Testis (tissue), 2 donors: ENCODE measurements at regions not wholly inside any gene's neighbourhood (a gene's known extent, or its start where the extent isn't known, plus 50 kb on each side); places are given as distances from the start of the nearest gene placed in this dataset.

Experiments used
- DNase-seq: peaks from one replicate; pipeline ENCODE4 v3.0.0-alpha.2; 2019
- H3K27ac ChIP-seq, 2 donors: fragments of 200-600 bp; sonication (generic); one replicate each; pipeline ENCODE4 v1.5.1; 2019
- H3K27me3 ChIP-seq: fragments of 200-600 bp; sonication (generic); one replicate; pipeline ENCODE4 v1.5.1; 2019
- H3K36me3 ChIP-seq: fragments of 200-600 bp; sonication (generic); one replicate; pipeline ENCODE4 v1.5.1; 2017; ENCODE audit warnings: low read depth; ENCODE audit errors: missing control alignments
- H3K4me1 ChIP-seq: fragments of 200-600 bp; sonication (generic); one replicate; pipeline ENCODE4 v1.5.1; 2019
- H3K4me3 ChIP-seq, 2 donors: fragments of 200-600 bp; sonication (generic); one replicate each; pipeline ENCODE4 v1.5.1; 2017 to 2019
- H3K9me3 ChIP-seq: fragments of 200-600 bp; sonication (generic); one replicate; pipeline ENCODE4 v1.5.1; 2017
- POLR2A ChIP-seq: fragments of 450-650 bp; IDR thresholded peaks from one replicate; pipeline ENCODE4 v1.6.1; 2017; ENCODE audit warnings: antibody characterized with exemption, mild to moderate bottlenecking, moderate library complexity
- WGBS, 2 donors: methylation state at CpG; one replicate each; pipeline ENCODE4 v1.1.5; 2018; 5-methylcytosine and 5-hydroxymethylcytosine counted together
- intact Hi-C: fragments of 100-400 bp; cut with DNase I; formaldehyde crosslinking; loops from one replicate; pipeline ENCODE4 v1.15.1; 2023; ENCODE audit warnings: low total_unique reads
- TF ChIP-seq, protein P1 (sequence below), 3 experiments: fragments of 450-650 bp in 2 of 3; fragments of 200-600 bp in 1 of 3; sonication (generic) in 1 of 3; IDR thresholded peaks; one replicate each; pipeline ENCODE4 v1.5.1; 2016 to 2019; ENCODE audit warnings: antibody characterized with exemption in 3 of 3, mild to moderate bottlenecking in 2 of 3, moderate library complexity in 1 of 3

- intact Hi-C loops = no loop called here
- H3K4me3 ChIP-seq = no peak overlapping the region
- no peak for DNase-seq
- no peaks in the 10 kb centered on the region for H3K4me1 ChIP-seq
- 0% methylated on average over 1 of the region's 1 CpG for WGBS, 2 donors
- no peaks in the 10 kb centered on the region for H3K9me3 ChIP-seq
- TF ChIP-seq, protein P1, sequence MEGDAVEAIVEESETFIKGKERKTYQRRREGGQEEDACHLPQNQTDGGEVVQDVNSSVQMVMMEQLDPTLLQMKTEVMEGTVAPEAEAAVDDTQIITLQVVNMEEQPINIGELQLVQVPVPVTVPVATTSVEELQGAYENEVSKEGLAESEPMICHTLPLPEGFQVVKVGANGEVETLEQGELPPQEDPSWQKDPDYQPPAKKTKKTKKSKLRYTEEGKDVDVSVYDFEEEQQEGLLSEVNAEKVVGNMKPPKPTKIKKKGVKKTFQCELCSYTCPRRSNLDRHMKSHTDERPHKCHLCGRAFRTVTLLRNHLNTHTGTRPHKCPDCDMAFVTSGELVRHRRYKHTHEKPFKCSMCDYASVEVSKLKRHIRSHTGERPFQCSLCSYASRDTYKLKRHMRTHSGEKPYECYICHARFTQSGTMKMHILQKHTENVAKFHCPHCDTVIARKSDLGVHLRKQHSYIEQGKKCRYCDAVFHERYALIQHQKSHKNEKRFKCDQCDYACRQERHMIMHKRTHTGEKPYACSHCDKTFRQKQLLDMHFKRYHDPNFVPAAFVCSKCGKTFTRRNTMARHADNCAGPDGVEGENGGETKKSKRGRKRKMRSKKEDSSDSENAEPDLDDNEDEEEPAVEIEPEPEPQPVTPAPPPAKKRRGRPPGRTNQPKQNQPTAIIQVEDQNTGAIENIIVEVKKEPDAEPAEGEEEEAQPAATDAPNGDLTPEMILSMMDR (IDR thresholded peaks at IDR 0.05) = no peak
- TF ChIP-seq POLR2A = no peak
- no peaks in the 10 kb centered on the region for H3K36me3 ChIP-seq
- no peaks in the 10 kb centered on the region for H3K27me3 ChIP-seq
- H3K27ac ChIP-seq = no peak overlapping the region
Measured at GRCh38 chr2:192559587-192559986, 364.9 kb upstream of the TMEFF2 start.

DNA sequence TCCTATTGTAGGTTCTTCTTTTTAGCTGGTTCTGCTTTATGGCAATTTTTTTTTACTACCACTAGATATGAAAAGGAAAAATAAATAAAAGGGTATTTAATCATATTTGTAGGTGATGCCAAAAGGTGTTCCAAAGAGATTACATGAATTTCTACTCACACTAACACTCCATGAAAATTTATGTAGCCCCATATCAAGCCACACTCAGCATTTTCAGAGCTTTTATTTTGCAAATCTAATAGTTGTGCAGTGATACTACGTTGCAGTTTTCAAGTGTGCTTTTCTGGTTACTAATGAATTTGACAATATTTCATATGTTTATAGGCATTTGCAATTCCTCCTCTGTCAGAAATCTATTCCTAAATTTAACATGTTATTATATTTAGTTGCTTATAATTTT, 363.9 kb upstream of the TMEFF2 start:
- WGBS, 2 donors = 83 to 92% methylated on average over 1 of the region's 1 CpG
- TF ChIP-seq POLR2A = no peak
- TF ChIP-seq, protein P1 (IDR thresholded peaks at IDR 0.05) = no peak

GRCh38 chr2:192555740-192556139, 361.0 kb upstream of the TMEFF2 start:
- H3K4me1 ChIP-seq = no peaks in the 10 kb centered on the region

More for the DNA sequence above, 363.9 kb upstream of the TMEFF2 start:
- Histone ChIP-seq H3K27ac (no peak overlapping the region), H3K4me1 (no peaks in the 10 kb centered on the region), H3K36me3 (no peaks in the 10 kb centered on the region), H3K9me3 (no peaks in the 10 kb centered on the region), H3K4me3 (no peak overlapping the region), H3K27me3 (no peaks in the 10 kb centered on the region)
- intact Hi-C loops = no loop called here
- DNase-seq = no peak

GRCh38 chr2:192551760-192552159, 357.0 kb upstream of the TMEFF2 start:
- no peak for DNase-seq
- no peak for TF ChIP-seq POLR2A
- TF ChIP-seq, protein P1 (IDR thresholded peaks at IDR 0.05) = no peak
- no peaks in the 10 kb centered on the region for H3K4me1 ChIP-seq
- no peaks in the 10 kb centered on the region for H3K9me3 ChIP-seq
- intact Hi-C loops = no loop called here
- H3K27me3 ChIP-seq = no peaks in the 10 kb centered on the region
- H3K4me3 ChIP-seq = no peak overlapping the region
- 94 to 100% methylated on average over 3 of the region's 3 CpGs for WGBS, 2 donors
- H3K36me3 ChIP-seq = no peaks in the 10 kb centered on the region
- no peak overlapping the region for H3K27ac ChIP-seq

More at GRCh38 chr2:192555740-192556139, 361.0 kb upstream of the TMEFF2 start:
- TF ChIP-seq POLR2A = no peak
- TF ChIP-seq, protein P1 (IDR thresholded peaks at IDR 0.05) = no peak
- DNase-seq = no peak
- no peak overlapping the region for H3K4me3 ChIP-seq
- WGBS, 2 donors = 67 to 87% methylated on average over 3 of the region's 3 CpGs
- no peaks in the 10 kb centered on the region for H3K36me3 ChIP-seq
- no peak overlapping the region for H3K27ac ChIP-seq
- H3K9me3 ChIP-seq = no peaks in the 10 kb centered on the region
- H3K27me3 ChIP-seq = no peaks in the 10 kb centered on the region
- intact Hi-C loops = no loop called here

DNA sequence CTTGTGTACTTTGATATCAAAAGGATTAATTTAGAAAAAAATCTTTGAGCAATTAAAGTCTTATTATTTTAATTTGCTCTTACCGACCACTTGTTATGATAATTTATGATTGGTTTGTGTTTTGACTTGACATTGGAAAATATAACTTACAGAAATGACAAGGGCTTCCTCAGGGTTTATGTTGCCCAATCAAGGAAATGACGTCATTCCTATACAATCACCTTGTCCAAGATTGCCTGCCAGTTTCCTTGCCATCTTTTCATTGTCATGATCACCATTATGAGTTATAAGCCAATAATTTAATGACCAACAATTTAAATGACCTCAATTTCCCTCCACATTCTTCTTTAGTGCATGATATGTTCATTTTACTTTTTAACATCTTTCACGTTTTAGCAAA, 351.8 kb upstream of the TMEFF2 start:
- Histone ChIP-seq H3K27me3 (no peaks in the 10 kb centered on the region), H3K36me3 (no peaks in the 10 kb centered on the region), H3K4me3 (no peak overlapping the region), H3K9me3 (no peaks in the 10 kb centered on the region), H3K27ac (no peak overlapping the region), H3K4me1 (no peaks in the 10 kb centered on the region)
- intact Hi-C loops = no loop called here
- DNase-seq = no peak
- 64 to 79% methylated on average over 3 of the region's 3 CpGs for WGBS, 2 donors
- TF ChIP-seq POLR2A = no peak
- TF ChIP-seq, protein P1 (IDR thresholded peaks at IDR 0.05) = no peak
